Mucosa of rectum (tissue), 2 donors: ENCODE measurements at regions not wholly inside any gene's neighbourhood (a gene's known extent, or its start where the extent isn't known, plus 50 kb on each side); places are given as distances from the start of the nearest gene placed in this dataset.

Source experiments
- H3K27ac ChIP-seq, 2 donors: one replicate each; pipeline ENCODE4 v1.7.0; 2013; ENCODE audit warnings: inconsistent platforms in 2 of 2, low read depth in 2 of 2, low read length in 2 of 2
- H3K27me3 ChIP-seq, 2 donors: one replicate each; pipeline ENCODE4 v1.7.0; 2013; ENCODE audit warnings: low read length in 2 of 2; ENCODE audit not compliant: control insufficient read depth in 2 of 2, insufficient read depth in 2 of 2
- H3K36me3 ChIP-seq, 2 donors: one replicate each; pipeline ENCODE4 v1.7.0; 2013; ENCODE audit warnings: low read length in 2 of 2; ENCODE audit not compliant: control insufficient read depth in 2 of 2, insufficient read depth in 2 of 2
- H3K4me1 ChIP-seq, 2 donors: one replicate each; pipeline ENCODE4 v1.7.0; 2013; ENCODE audit warnings: low read length in 2 of 2, mild to moderate bottlenecking in 1 of 2; ENCODE audit not compliant: control insufficient read depth in 2 of 2, insufficient read depth in 2 of 2
- H3K4me3 ChIP-seq, 2 donors: one replicate each; pipeline ENCODE4 v1.7.0; 2013; ENCODE audit warnings: low read length in 2 of 2
- H3K9ac ChIP-seq, 2 donors: one replicate each; pipeline ENCODE4 v1.7.0; 2013; ENCODE audit warnings: low read length in 2 of 2, low read depth in 1 of 2, mild to moderate bottlenecking in 1 of 2
- H3K9me3 ChIP-seq, 2 donors: one replicate each; pipeline ENCODE4 v1.7.0; 2013; ENCODE audit warnings: low read length in 2 of 2; ENCODE audit not compliant: control insufficient read depth in 2 of 2
- donor health status: healthy.
- donor health status: Normal muscosa, but diverticular disease.

DNA sequence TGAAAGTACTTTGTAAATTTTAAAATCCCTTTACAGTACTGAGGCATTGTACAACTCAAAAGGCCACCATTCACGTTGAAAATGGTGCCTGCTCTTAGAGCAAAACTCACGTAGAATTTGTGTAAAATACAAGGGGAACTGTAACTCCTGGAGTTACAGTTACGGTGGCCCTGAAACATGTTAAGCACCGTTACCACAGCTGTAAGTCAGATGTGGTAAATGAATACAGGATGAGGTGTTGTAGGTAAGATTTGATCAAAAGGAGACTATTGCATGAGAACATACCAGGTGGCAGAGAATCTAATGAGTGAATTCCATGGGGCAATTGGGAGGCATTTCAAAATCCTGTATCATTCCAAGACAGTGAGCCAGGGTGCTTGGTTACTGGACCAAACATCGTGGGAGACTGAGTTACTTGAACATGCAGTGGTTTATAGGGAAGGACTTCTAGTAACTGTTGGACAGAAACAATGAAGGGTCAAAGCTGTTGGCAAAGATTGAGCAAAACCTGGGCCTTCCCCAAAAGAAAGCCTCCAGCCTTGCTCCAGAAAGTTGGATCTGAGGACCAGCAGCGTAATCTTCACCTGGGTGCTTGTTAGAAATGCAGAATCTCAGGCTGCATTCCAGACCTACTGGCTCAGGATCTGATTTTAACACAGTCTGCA is 535.8 kb upstream of the POU3F3 start:
- Histone ChIP-seq H3K9ac (no peak overlapping the region), H3K27me3 (peaks cover 0 to 5% of the 10 kb centered on the region in 2 donors), H3K9me3 (no peaks in the 10 kb centered on the region), H3K27ac (no peak overlapping the region), H3K36me3 (no peaks in the 10 kb centered on the region), H3K4me3 (no peak overlapping the region), H3K4me1 (no peaks in the 10 kb centered on the region)

GRCh38 chr2:104321116-104321795 is 532.7 kb upstream of the POU3F3 start:
- Histone ChIP-seq H3K9ac (no peak overlapping the region), H3K36me3 (no peaks in the 10 kb centered on the region), H3K27ac (no peak overlapping the region), H3K27me3 (peaks cover 0 to 5% of the 10 kb centered on the region in 2 donors), H3K4me3 (no peak overlapping the region), H3K9me3 (no peaks in the 10 kb centered on the region), H3K4me1 (no peaks in the 10 kb centered on the region)

- H3K27ac ChIP-seq, result no peak overlapping the region
- no peak overlapping the region for H3K4me3 ChIP-seq
- H3K36me3 ChIP-seq, result no peaks in the 10 kb centered on the region
- H3K9ac ChIP-seq, result no peak overlapping the region
- no peaks in the 10 kb centered on the region for H3K4me1 ChIP-seq
- H3K9me3 ChIP-seq, result no peaks in the 10 kb centered on the region
- peaks cover 0 to 5% of the 10 kb centered on the region in 2 donors for H3K27me3 ChIP-seq
Measured at GRCh38 chr2:104321796-104322349, 532.0 kb upstream of the POU3F3 start.

GRCh38 chr2:104332731-104333130 is 521.2 kb upstream of the POU3F3 start:
- Histone ChIP-seq H3K27me3 (peaks cover 0 to 6% of the 10 kb centered on the region in 2 donors), H3K4me3 (no peak overlapping the region), H3K27ac (no peak overlapping the region), H3K9me3 (peaks cover 0 to 3% of the 10 kb centered on the region in 2 donors), H3K4me1 (no peaks in the 10 kb centered on the region), H3K9ac (no peak overlapping the region), H3K36me3 (no peaks in the 10 kb centered on the region)

DNA sequence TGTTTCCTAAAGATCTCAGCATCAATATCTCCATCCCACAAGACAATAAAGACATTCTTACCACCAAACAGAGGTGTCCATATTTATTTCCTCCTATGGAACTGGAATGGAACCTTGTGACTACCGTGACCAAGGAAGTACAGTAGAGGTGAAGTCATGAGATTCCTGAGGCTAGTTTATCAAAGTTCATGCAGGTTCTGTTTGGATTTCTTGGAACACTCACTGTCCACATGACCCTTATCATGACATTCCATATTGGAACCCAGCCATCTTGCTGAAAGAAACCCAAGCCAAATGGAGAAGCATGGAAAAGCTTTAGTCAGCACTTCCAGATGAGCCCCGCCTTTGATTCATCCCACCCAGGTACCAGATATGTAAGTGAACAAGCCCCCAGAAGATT is 516.0 kb upstream of the POU3F3 start:
- H3K4me1 ChIP-seq, result peaks cover 0 to 5% of the 10 kb centered on the region in 2 donors
- no peaks in the 10 kb centered on the region for H3K36me3 ChIP-seq
- H3K4me3 ChIP-seq, result no peak overlapping the region
- peaks cover 0 to 2% of the 10 kb centered on the region in 2 donors for H3K27me3 ChIP-seq
- no peak overlapping the region for H3K27ac ChIP-seq
- peaks cover 0 to 3% of the 10 kb centered on the region in 2 donors for H3K9me3 ChIP-seq
- no peak overlapping the region for H3K9ac ChIP-seq

DNA sequence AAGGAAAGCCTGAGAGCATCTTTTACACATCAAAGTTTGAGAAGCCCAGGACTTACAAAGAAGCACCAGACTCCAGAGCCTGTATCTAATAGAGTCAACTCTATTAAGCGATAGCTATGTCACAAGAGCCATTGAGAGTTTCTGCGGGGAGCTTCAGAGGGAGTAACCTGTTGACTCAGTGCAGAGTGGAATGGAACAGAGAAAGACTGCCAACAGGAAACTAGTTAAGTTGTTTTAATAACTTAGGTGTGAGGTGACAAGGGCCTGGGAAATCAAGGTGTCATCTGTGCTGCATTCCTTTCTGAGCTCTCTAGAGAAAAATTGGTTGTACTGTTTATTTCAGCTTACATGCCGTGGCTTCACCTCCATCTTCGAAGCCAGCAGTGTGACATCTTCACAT is 513.8 kb upstream of the POU3F3 start:
- no peak overlapping the region for H3K9ac ChIP-seq
- H3K27me3 ChIP-seq, result no peaks in the 10 kb centered on the region
- no peaks in the 10 kb centered on the region for H3K36me3 ChIP-seq
- no peak overlapping the region for H3K27ac ChIP-seq
- peaks cover 0 to 5% of the 10 kb centered on the region in 2 donors for H3K4me1 ChIP-seq
- H3K9me3 ChIP-seq, result peaks cover 0 to 3% of the 10 kb centered on the region in 2 donors
- no peak overlapping the region for H3K4me3 ChIP-seq

GRCh38 chr2:104340879-104341828 is 512.8 kb upstream of the POU3F3 start:
- H3K4me3 ChIP-seq, result no peak overlapping the region
- H3K9me3 ChIP-seq, result peaks cover 0 to 3% of the 10 kb centered on the region in 2 donors
- no peaks in the 10 kb centered on the region for H3K36me3 ChIP-seq
- peaks cover 0 to 5% of the 10 kb centered on the region in 2 donors for H3K4me1 ChIP-seq
- no peaks in the 10 kb centered on the region for H3K27me3 ChIP-seq
- H3K27ac ChIP-seq, result no peak overlapping the region
- no peak overlapping the region for H3K9ac ChIP-seq

DNA sequence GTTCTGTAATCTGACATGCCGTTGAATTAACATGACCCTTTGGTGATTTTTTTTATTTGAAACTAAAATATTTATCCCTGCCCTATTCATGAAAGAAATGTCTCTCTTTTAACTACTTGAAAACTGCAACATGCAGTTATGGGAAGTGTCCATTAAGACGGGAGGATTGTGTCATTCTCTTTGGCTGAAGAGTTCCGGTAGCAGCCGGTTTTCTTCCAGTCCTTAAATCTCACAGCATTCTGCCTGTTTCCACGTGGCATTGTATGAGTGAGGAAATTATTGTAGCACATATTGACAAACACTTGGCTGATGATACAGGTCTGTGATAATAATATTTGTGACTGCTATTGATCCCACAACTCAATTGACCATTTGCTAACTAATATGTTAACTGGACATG is 509.6 kb upstream of the POU3F3 start:
- Histone ChIP-seq H3K36me3 (no peaks in the 10 kb centered on the region), H3K27ac (no peak overlapping the region), H3K9me3 (no peaks in the 10 kb centered on the region), H3K27me3 (no peaks in the 10 kb centered on the region), H3K9ac (no peak overlapping the region), H3K4me3 (no peak overlapping the region), H3K4me1 (peaks cover 0 to 5% of the 10 kb centered on the region in 2 donors)

DNA sequence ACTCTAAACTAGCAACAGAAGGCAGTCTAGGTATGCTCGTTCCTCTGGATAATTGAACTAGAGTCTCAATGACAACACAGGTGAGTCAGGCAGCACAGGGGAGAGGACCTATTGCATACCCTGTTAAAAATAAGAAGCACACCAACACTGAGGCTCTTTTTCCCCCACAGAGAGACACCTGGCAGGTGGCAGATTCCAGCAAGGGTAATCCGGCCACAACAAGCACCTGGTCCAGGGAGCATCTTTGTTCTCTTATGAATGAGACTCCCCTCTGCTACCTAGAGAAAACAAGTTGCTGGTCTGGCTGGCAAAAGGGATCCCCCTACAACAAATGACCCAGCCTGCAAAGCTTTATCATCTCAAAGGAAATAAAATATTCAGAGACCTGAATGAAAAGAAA is 508.9 kb upstream of the POU3F3 start:
- H3K4me3 ChIP-seq, result no peak overlapping the region
- no peak overlapping the region for H3K27ac ChIP-seq
- H3K27me3 ChIP-seq, result no peaks in the 10 kb centered on the region
- no peaks in the 10 kb centered on the region for H3K36me3 ChIP-seq
- H3K9me3 ChIP-seq, result no peaks in the 10 kb centered on the region
- H3K4me1 ChIP-seq, result peaks cover 0 to 5% of the 10 kb centered on the region in 2 donors
- H3K9ac ChIP-seq, result no peak overlapping the region
